ENCODE measurements at regions not wholly inside any gene's neighbourhood (a gene's known extent, or its start where the extent isn't known, plus 50 kb on each side); places are given as distances from the start of the nearest gene placed in this dataset.

GRCh38 chr7:115593111-115593510, 437.5 kb downstream of the TFEC start:
- no peak overlapping the region for H3K4me3 ChIP-seq (ENCODE audit: low read depth, low read length)
- POLR2A ChIA-PET: no interaction called here
- DNase-seq (ENCODE audit: low read depth, low spot score): no peak
- CTCF ChIA-PET: no interaction called here
- TF ChIP-seq, protein P1, sequence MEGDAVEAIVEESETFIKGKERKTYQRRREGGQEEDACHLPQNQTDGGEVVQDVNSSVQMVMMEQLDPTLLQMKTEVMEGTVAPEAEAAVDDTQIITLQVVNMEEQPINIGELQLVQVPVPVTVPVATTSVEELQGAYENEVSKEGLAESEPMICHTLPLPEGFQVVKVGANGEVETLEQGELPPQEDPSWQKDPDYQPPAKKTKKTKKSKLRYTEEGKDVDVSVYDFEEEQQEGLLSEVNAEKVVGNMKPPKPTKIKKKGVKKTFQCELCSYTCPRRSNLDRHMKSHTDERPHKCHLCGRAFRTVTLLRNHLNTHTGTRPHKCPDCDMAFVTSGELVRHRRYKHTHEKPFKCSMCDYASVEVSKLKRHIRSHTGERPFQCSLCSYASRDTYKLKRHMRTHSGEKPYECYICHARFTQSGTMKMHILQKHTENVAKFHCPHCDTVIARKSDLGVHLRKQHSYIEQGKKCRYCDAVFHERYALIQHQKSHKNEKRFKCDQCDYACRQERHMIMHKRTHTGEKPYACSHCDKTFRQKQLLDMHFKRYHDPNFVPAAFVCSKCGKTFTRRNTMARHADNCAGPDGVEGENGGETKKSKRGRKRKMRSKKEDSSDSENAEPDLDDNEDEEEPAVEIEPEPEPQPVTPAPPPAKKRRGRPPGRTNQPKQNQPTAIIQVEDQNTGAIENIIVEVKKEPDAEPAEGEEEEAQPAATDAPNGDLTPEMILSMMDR (IDR thresholded peaks at IDR 0.05; ENCODE audit: insufficient read depth, low read length, missing control alignments): no peak

- TF ChIP-seq, protein P1 (IDR thresholded peaks at IDR 0.05; ENCODE audit: insufficient read depth, low read length, missing control alignments): no peak
- POLR2A ChIA-PET: no interaction called here
- CTCF ChIA-PET: no interaction called here
- no peak for DNase-seq (ENCODE audit: low read depth, low spot score)
- no peak overlapping the region for H3K4me3 ChIP-seq (ENCODE audit: low read depth, low read length)
These were observed 445.4 kb downstream of the TFEC start for GRCh38 chr7:115585015-115585718.

DNA sequence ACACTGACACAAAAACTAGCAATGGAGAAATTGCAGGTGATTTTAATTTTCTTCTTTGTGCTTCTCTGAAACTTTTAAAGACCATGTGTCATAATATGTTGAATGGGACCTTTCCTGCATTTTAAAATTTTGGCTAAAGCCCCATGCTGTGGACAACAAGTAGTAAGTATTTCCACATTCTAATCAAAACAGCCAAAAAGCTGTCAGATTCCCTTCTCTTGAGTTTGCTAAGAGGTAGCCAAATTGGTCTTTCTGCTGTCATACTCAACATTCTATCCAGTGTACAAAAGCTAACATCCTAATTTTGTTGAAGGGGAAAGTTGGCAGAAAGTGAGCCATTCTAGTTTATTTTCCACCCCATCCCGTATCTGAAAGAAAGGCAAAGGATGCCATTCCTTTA, 447.6 kb downstream of the TFEC start:
- no peak overlapping the region for H3K4me3 ChIP-seq (ENCODE audit: low read depth, low read length)
- POLR2A ChIA-PET: no interaction called here
- TF ChIP-seq, protein P1 (IDR thresholded peaks at IDR 0.05; ENCODE audit: insufficient read depth, low read length, missing control alignments): no peak
- CTCF ChIA-PET: no interaction called here
- DNase-seq (ENCODE audit: low read depth, low spot score): no peak

- TF ChIP-seq, protein P1 (IDR thresholded peaks at IDR 0.05; ENCODE audit: insufficient read depth, low read length, missing control alignments): no peak
- H3K4me3 ChIP-seq (ENCODE audit: low read depth, low read length): no peak overlapping the region
- CTCF ChIA-PET: no interaction called here
- DNase-seq (ENCODE audit: low read depth, low spot score): no peak
- POLR2A ChIA-PET: no interaction called here
These were observed 452.0 kb downstream of the TFEC start for GRCh38 chr7:115578576-115578975.

GRCh38 chr7:115574681-115575291, 455.8 kb downstream of the TFEC start:
- TF ChIP-seq, protein P1 (IDR thresholded peaks at IDR 0.05; ENCODE audit: insufficient read depth, low read length, missing control alignments): no peak
- DNase-seq (ENCODE audit: low read depth, low spot score): no peak
- ChIA-PET POLR2A (no interaction called here), CTCF (no interaction called here)
- H3K4me3 ChIP-seq (ENCODE audit: low read depth, low read length): no peak overlapping the region

DNA sequence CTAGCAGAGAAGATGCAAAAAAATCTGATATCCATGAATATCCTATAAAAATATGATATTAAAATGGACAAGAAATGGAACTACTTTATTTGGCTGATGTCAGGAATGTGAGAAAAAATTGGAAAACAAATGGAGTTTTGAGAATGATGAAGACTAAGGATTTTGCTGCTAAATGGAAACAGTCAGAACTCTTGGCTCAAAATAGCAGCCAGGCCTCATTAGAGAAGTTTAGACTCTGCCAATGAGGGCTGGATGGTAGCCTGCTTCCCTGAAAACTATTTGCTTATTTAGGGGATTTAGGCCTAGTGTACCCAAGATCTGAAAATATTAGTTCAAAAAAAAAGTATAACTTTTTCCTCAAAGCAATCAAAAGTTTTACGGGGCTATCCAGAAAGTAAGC, 458.5 kb downstream of the TFEC start:
- POLR2A ChIA-PET: no interaction called here
- DNase-seq (ENCODE audit: low read depth, low spot score): no peak
- no peak overlapping the region for H3K4me3 ChIP-seq (ENCODE audit: low read depth, low read length)
- CTCF ChIA-PET: no interaction called here
- TF ChIP-seq, protein P1 (IDR thresholded peaks at IDR 0.05; ENCODE audit: insufficient read depth, low read length, missing control alignments): no peak
